HuH-7.5 (cell line): ENCODE measurements at regions not wholly inside any gene's neighbourhood (a gene's known extent, or its start where the extent isn't known, plus 50 kb on each side); places are given as distances from the start of the nearest gene placed in this dataset.
"Not testable (repeated sequence)": the region's sequence is repeated elsewhere in the genome, so short reads cannot be mapped to it uniquely, and the experiment has no call there.

Experiments
- DNase-seq: peaks from one replicate; pipeline ENCODE4 v3.0.0; 2011; ENCODE audit warnings: low spot score

- DNase-seq = not testable (repeated sequence)
Measured at GRCh38 chr1:59217439-59217838, 79.5 kb upstream of the FGGY start.

- DNase-seq = no peak
Measured at GRCh38 chr1:59218521-59219236, 78.2 kb upstream of the FGGY start.

- DNase-seq = no peak
Measured at GRCh38 chr1:59219916-59220315, 77.0 kb upstream of the FGGY start.

- DNase-seq = no peak
Measured at GRCh38 chr1:59220356-59220755, 76.5 kb upstream of the FGGY start.

GRCh38 chr1:59223198-59223597 is 73.7 kb upstream of the FGGY start:
- DNase-seq = no peak

- DNase-seq = no peak
Measured at GRCh38 chr1:59223989-59224634, 72.8 kb upstream of the FGGY start.

- DNase-seq = no peak
Measured at GRCh38 chr1:59225594-59226316, 71.1 kb upstream of the FGGY start.

- DNase-seq = no peak
Measured at GRCh38 chr1:59229138-59229537, 67.8 kb upstream of the FGGY start.

- DNase-seq = no peak
Measured at GRCh38 chr1:59230622-59231021, 66.3 kb upstream of the FGGY start.

GRCh38 chr1:59232216-59232615 is 64.7 kb upstream of the FGGY start:
- no peak for DNase-seq

- DNase-seq = no peak
Measured at GRCh38 chr1:59233444-59233843, 63.5 kb upstream of the FGGY start.

GRCh38 chr1:59236721-59237545 is 60.0 kb upstream of the FGGY start:
- no peak for DNase-seq

- no peak for DNase-seq
Measured at GRCh38 chr1:59237900-59238299, 59.0 kb upstream of the FGGY start.

GRCh38 chr1:59238333-59238934 is 58.5 kb upstream of the FGGY start:
- DNase-seq = no peak

GRCh38 chr1:59238993-59239392 is 57.9 kb upstream of the FGGY start:
- no peak for DNase-seq

- DNase-seq = no peak
Measured at GRCh38 chr1:59241909-59242308, 55.0 kb upstream of the FGGY start.

GRCh38 chr1:59242370-59242769 is 54.5 kb upstream of the FGGY start:
- no peak for DNase-seq

GRCh38 chr1:59243550-59243949 is 53.3 kb upstream of the FGGY start:
- no peak for DNase-seq

- no peak for DNase-seq
Measured at GRCh38 chr1:59243978-59244377, 52.9 kb upstream of the FGGY start.

GRCh38 chr1:59244891-59245290 is 52.0 kb upstream of the FGGY start:
- DNase-seq = no peak
